Hematopoietic multipotent progenitor cell treated with erythropoietin and hydrocortisone succinate and interleukin-3 and kit ligand, for 17 days (in vitro differentiated cells): ENCODE measurements at regions not wholly inside any gene's neighbourhood (a gene's known extent, or its start where the extent isn't known, plus 50 kb on each side); places are given as distances from the start of the nearest gene placed in this dataset.

Experiments
- DNase-seq: peaks from one replicate; pipeline ENCODE4 v3.0.0-alpha.2; 2015; ENCODE audit warnings: low spot score

GRCh38 chr20:39398656-39399055 is 436.5 kb downstream of the DHX35 start:
- DNase-seq: no peak

GRCh38 chr20:39397646-39398045 is 435.5 kb downstream of the DHX35 start:
- no peak for DNase-seq

- DNase-seq: no peak
Observed at GRCh38 chr20:39395478-39396291, 433.5 kb downstream of the DHX35 start.

- no peak for DNase-seq
Observed at GRCh38 chr20:39394461-39394860, 432.3 kb downstream of the DHX35 start.

- no peak for DNase-seq
Observed at GRCh38 chr20:39390186-39390585, 428.0 kb downstream of the DHX35 start.

- no peak for DNase-seq
Observed at GRCh38 chr20:39381595-39381994, 419.5 kb downstream of the DHX35 start.

GRCh38 chr20:39378776-39379175 is 416.6 kb downstream of the DHX35 start:
- DNase-seq: no peak

- no peak for DNase-seq
Observed at GRCh38 chr20:39376788-39377187, 414.6 kb downstream of the DHX35 start.

GRCh38 chr20:39364320-39364719 is 402.2 kb downstream of the DHX35 start:
- no peak for DNase-seq

GRCh38 chr20:39359981-39360620 is 398.0 kb downstream of the DHX35 start:
- DNase-seq: no peak

- no peak for DNase-seq
Observed at GRCh38 chr20:39358052-39358451, 395.9 kb downstream of the DHX35 start.

- no peak for DNase-seq
Observed at GRCh38 chr20:39356908-39357307, 394.8 kb downstream of the DHX35 start.

- DNase-seq: no peak
Observed at GRCh38 chr20:39349240-39349639, 387.1 kb downstream of the DHX35 start.

GRCh38 chr20:39347626-39348025 is 385.5 kb downstream of the DHX35 start:
- DNase-seq: no peak

- no peak for DNase-seq
Observed at GRCh38 chr20:39342463-39342862, 380.3 kb downstream of the DHX35 start.

- no peak for DNase-seq
Observed at GRCh38 chr20:39338469-39339376, 376.6 kb downstream of the DHX35 start.

- DNase-seq: no peak
Observed at GRCh38 chr20:39333211-39333610, 371.1 kb downstream of the DHX35 start.

- DNase-seq: no peak
Observed at GRCh38 chr20:39328347-39328746, 366.2 kb downstream of the DHX35 start.

- DNase-seq: no peak
Observed at GRCh38 chr20:39326050-39326449, 363.9 kb downstream of the DHX35 start.

- DNase-seq: no peak
Observed at GRCh38 chr20:39318911-39319310, 356.8 kb downstream of the DHX35 start.

GRCh38 chr20:39312676-39313075 is 350.5 kb downstream of the DHX35 start:
- DNase-seq: no peak

- no peak for DNase-seq
Observed at GRCh38 chr20:39311851-39312506, 349.8 kb downstream of the DHX35 start.
